Caco-2 (cell line): ENCODE measurements at regions not wholly inside any gene's neighbourhood (a gene's known extent, or its start where the extent isn't known, plus 50 kb on each side); places are given as distances from the start of the nearest gene placed in this dataset.

Experiments
- BruUV-seq: library from RNA; stranded (reverse); fragments of 400-500 nt; replicated peaks from 2 replicates; lab custom pipeline; 2021; lab: Mats Ljungman, UMichigan
- CTCF ChIA-PET: fragments of 300-600 bp; sonication (Branson Sonifier 250); formaldehyde crosslinking; loops from one replicate; lab custom pipeline; 2022; ENCODE audit warnings: antibody characterized with exemption; lab: Charles Lee
- POLR2A ChIA-PET: fragments of 300-600 bp; sonication (Branson Sonifier 250); formaldehyde crosslinking; loops from one replicate; lab custom pipeline; 2022; ENCODE audit warnings: antibody characterized with exemption; lab: Charles Lee
- DNase-seq, 2 experiments: peaks; one replicate each; pipeline versions ENCODE4 v3.0.0 to v3.0.0-alpha.2; 2020 to 2022
- H3K27me3 ChIP-seq: replicated peaks from 2 replicates; pipeline ENCODE4 v1.6.0; 2011; ENCODE audit warnings: low read length; ENCODE audit not compliant: control insufficient read depth, insufficient read depth
- H3K36me3 ChIP-seq: 2 replicates; pipeline ENCODE4 v1.5.1; 2011; ENCODE audit warnings: low read length; ENCODE audit not compliant: control insufficient read depth, insufficient read depth
- H3K4me1 ChIP-seq: fragments of 250-450 bp; sonication (Bioruptor Pico); 2 replicates; pipeline ENCODE4 v1.5.1; 2020; ENCODE audit warnings: mild to moderate bottlenecking
- H3K4me3 ChIP-seq: 2 replicates; pipeline ENCODE4 v1.5.1; 2011; ENCODE audit warnings: low read depth, mild to moderate bottlenecking, control low read depth, low read length
- H3K9me3 ChIP-seq: fragments of 250-450 bp; sonication (Bioruptor Pico); 2 replicates; pipeline ENCODE4 v1.5.1; 2020; ENCODE audit warnings: mild to moderate bottlenecking, moderate library complexity
- H3K27ac Mint-ChIP-seq: one replicate; pipeline ENCODE4 v1.8.0; 2022; ENCODE audit warnings: mixed read lengths; ENCODE audit not compliant: unreplicated experiment
- H3K27me3 Mint-ChIP-seq: one replicate; pipeline ENCODE4 v1.8.0; 2022; ENCODE audit warnings: mixed read lengths; ENCODE audit not compliant: insufficient read depth, unreplicated experiment
- H3K36me3 Mint-ChIP-seq: one replicate; pipeline ENCODE4 v1.8.0; 2022; ENCODE audit warnings: mild to moderate bottlenecking, mixed read lengths; ENCODE audit not compliant: insufficient read depth, unreplicated experiment
- H3K4me1 Mint-ChIP-seq: one replicate; pipeline ENCODE4 v1.8.0; 2022; ENCODE audit warnings: low read depth, mixed read lengths; ENCODE audit not compliant: unreplicated experiment
- H3K4me3 Mint-ChIP-seq: one replicate; pipeline ENCODE4 v1.8.0; 2022; ENCODE audit warnings: mild to moderate bottlenecking, moderate library complexity, mixed read lengths; ENCODE audit not compliant: unreplicated experiment
- H3K9me3 Mint-ChIP-seq: one replicate; pipeline ENCODE4 v1.8.0; 2022; ENCODE audit warnings: mixed read lengths; ENCODE audit not compliant: unreplicated experiment
- CTCF ChIP-seq, 2 experiments: fragments of 200-600 bp in 1 of 2; IDR thresholded peaks; 1 replicate in 1 of 2; 2 replicates in 1 of 2; pipeline versions ENCODE4 v1.5.1 to v1.8.0; 2011 to 2022; ENCODE audit warnings: antibody characterized with exemption in 1 of 2, control low read depth in 1 of 2, inconsistent platforms in 1 of 2, low read depth in 1 of 2, low read length in 1 of 2, mild to moderate bottlenecking in 1 of 2, moderate library complexity in 1 of 2; ENCODE audit not compliant: insufficient read depth in 1 of 2, severe bottlenecking in 1 of 2, unreplicated experiment in 1 of 2
- intact Hi-C: fragments of 100-400 bp; cut with micrococcal nuclease; formaldehyde crosslinking; loops from one replicate; pipeline ENCODE4 v1.10.0; 2022; ENCODE audit not compliant: unreplicated experiment

- Histone ChIP-seq H3K36me3 (no peaks in the 10 kb centered on the region), H3K27me3 (no peaks in the 10 kb centered on the region), H3K4me1 (no peaks in the 10 kb centered on the region), H3K9me3 (no peaks in the 10 kb centered on the region), H3K4me3 (no peak overlapping the region)
- Mint-ChIP-seq H3K9me3 (peaks cover 9% of the 10 kb centered on the region), H3K4me3 (no peak overlapping the region), H3K36me3 (no peaks in the 10 kb centered on the region), H3K4me1 (peaks cover 2% of the 10 kb centered on the region), H3K27ac (no peak overlapping the region), H3K27me3 (no peaks in the 10 kb centered on the region)
- CTCF ChIA-PET = no interaction called here
- TF ChIP-seq CTCF (IDR thresholded peaks at IDR 0.05; ENCODE audit: insufficient read depth in 1 of 2, low read depth in 1 of 2, low read length in 1 of 2, severe bottlenecking in 1 of 2, unreplicated experiment in 1 of 2) = no peak
- no TSS peak for BruUV-seq
- POLR2A ChIA-PET = no interaction called here
- intact Hi-C loops = no loop called here
- no peak for DNase-seq
Observed at GRCh38 chr13:21796066-21796465, 125.2 kb downstream of the FGF9 start.

- ChIA-PET POLR2A (no interaction called here), CTCF (no interaction called here)
- H3K36me3 Mint-ChIP-seq = no peaks in the 10 kb centered on the region
Observed at GRCh38 chr13:21796775-21797514, 126.1 kb downstream of the FGF9 start.

DNA sequence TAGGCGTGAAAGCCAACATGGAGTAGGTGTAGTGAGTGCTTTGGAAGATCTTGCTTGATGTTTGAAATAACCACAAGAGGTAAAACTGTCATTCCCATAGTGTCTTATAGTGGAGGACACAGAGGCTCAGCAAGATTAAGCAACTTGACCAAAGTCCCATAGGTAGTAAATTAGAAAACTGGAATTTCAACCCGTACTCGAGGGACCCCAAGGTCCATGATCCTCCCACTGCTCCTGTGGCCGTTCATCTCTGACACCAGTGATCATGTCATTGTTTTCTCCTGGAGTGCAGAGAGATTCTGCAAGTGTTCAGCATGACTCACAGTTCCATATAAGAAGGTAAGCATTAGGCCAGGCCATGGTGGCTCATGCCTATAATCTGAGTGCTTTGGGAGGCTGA is 126.9 kb downstream of the FGF9 start:
- H3K4me3 Mint-ChIP-seq = no peak overlapping the region
- H3K4me3 ChIP-seq = no peak overlapping the region
- no TSS peak for BruUV-seq
- peaks cover 4% of the 10 kb centered on the region for H3K9me3 Mint-ChIP-seq
- H3K36me3 ChIP-seq = no peaks in the 10 kb centered on the region
- no peaks in the 10 kb centered on the region for H3K36me3 Mint-ChIP-seq
- H3K27ac Mint-ChIP-seq = no peak overlapping the region
- no peaks in the 10 kb centered on the region for H3K4me1 ChIP-seq
- no peak for TF ChIP-seq CTCF (IDR thresholded peaks at IDR 0.05; ENCODE audit: insufficient read depth in 1 of 2, low read depth in 1 of 2, low read length in 1 of 2, severe bottlenecking in 1 of 2, unreplicated experiment in 1 of 2)
- no peaks in the 10 kb centered on the region for H3K9me3 ChIP-seq
- H3K27me3 ChIP-seq = no peaks in the 10 kb centered on the region
- H3K4me1 Mint-ChIP-seq = peaks cover 9% of the 10 kb centered on the region
- intact Hi-C loops = no loop called here
- ChIA-PET POLR2A (no interaction called here), CTCF (no interaction called here)
- H3K27me3 Mint-ChIP-seq = no peaks in the 10 kb centered on the region
- DNase-seq = no peak

More at GRCh38 chr13:21796775-21797514, 126.1 kb downstream of the FGF9 start:
- intact Hi-C loops = no loop called here
- no peaks in the 10 kb centered on the region for H3K27me3 ChIP-seq
- Mint-ChIP-seq H3K9me3 (peaks cover 9% of the 10 kb centered on the region), H3K4me1 (peaks cover 9% of the 10 kb centered on the region), H3K4me3 (no peak overlapping the region), H3K27me3 (no peaks in the 10 kb centered on the region), H3K27ac (no peak overlapping the region)
- H3K4me3 ChIP-seq = no peak overlapping the region
- no peaks in the 10 kb centered on the region for H3K36me3 ChIP-seq
- no peaks in the 10 kb centered on the region for H3K4me1 ChIP-seq
- no peak for DNase-seq
- no peak for TF ChIP-seq CTCF (IDR thresholded peaks at IDR 0.05; ENCODE audit: insufficient read depth in 1 of 2, low read depth in 1 of 2, low read length in 1 of 2, severe bottlenecking in 1 of 2, unreplicated experiment in 1 of 2)
- H3K9me3 ChIP-seq = no peaks in the 10 kb centered on the region
- no TSS peak for BruUV-seq
